Limb (tissue), 2 donors: ENCODE measurements at regions not wholly inside any gene's neighbourhood (a gene's known extent, or its start where the extent isn't known, plus 50 kb on each side); places are given as distances from the start of the nearest gene placed in this dataset.
"Not testable (repeated sequence)": the region's sequence is repeated elsewhere in the genome, so short reads cannot be mapped to it uniquely, and the experiment has no call there.

Experiments
- DNase-seq, 2 donors: peaks; one replicate each; pipeline ENCODE4 v3.0.0-alpha.2; 2016; ENCODE audit errors: extremely low spot score in 2 of 2

- DNase-seq, result not testable (repeated sequence)
Observed at GRCh38 chr2:208685929-208686328, 279.3 kb downstream of the PTH2R start.

DNA sequence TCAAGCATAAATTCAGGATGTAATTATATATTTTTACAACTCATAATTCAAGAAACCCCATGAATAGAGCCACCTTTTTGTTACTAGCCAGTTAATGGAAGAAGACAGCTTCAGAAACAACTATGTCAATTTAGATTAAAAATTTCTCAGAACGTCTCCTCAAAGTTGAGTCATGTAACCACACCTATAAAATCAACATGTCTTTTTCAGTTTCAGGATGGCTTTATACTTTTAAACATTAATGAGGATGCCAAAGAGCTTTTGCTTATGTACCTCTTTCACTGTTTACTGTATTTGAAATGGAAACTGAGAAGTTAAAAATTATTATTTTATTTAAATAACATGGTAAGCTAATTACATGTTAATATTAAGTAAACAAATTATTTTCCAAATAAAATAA lies 280.1 kb downstream of the PTH2R start:
- no peak for DNase-seq

DNA sequence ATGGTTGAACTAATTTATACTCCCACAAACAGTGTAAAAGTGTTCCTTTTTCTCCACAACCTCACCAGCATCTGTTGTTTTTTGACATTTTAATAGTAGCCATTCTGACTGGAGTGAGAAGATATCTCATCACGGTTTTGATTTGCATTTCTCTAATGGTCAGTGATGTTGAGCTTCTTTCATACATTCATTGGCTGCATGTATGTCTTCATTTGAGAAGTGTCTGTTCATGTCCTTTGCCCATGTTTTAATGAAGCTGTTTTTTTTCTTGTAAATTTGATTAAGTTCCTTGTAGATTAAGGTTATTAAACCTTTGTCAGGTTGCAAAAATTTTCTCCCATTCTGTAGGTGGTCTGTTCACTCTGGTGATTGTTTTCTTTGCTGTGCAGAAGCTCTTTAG lies 281.1 kb downstream of the PTH2R start:
- DNase-seq, result not testable (repeated sequence)

- DNase-seq, result no peak
Observed at GRCh38 chr2:208698114-208698513, 291.5 kb downstream of the PTH2R start.

DNA sequence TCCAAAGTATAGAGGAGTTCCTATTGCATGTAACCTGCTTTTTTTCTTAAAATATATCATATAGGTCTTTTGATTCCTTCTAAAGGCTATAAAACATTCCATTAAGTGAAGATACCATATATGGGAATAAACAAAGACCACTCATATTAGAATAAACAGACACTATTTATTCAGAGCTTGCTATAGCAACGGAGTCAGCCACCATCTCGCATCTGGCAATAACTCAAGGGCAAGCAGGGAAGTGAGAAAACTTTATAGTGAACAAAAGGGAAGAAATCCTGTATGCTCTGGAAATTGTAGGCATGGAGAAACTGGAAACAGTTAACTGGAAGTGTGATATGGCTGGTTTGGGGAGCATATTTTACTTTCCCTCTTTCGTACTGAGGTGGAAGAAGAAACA lies 301.9 kb downstream of the PTH2R start:
- DNase-seq, result no peak

DNA sequence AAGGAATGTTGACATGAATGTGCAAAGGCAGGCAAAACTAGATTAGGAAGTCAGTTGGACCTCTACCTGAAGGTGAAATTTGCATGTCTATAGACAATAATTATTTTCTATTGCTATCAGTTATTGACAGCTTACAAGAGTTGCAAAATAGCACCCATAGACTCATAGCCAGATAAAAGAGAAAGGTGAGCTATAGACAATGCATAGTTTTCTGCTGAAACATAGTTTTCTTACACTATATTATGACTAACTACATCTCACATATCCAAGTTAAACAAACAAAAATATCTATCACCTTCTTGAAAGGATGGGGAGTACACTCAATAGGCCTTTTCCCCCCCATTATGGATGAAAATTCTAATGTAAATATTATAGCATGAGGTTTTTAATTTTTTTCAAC lies 305.0 kb downstream of the PTH2R start:
- DNase-seq, result no peak

DNA sequence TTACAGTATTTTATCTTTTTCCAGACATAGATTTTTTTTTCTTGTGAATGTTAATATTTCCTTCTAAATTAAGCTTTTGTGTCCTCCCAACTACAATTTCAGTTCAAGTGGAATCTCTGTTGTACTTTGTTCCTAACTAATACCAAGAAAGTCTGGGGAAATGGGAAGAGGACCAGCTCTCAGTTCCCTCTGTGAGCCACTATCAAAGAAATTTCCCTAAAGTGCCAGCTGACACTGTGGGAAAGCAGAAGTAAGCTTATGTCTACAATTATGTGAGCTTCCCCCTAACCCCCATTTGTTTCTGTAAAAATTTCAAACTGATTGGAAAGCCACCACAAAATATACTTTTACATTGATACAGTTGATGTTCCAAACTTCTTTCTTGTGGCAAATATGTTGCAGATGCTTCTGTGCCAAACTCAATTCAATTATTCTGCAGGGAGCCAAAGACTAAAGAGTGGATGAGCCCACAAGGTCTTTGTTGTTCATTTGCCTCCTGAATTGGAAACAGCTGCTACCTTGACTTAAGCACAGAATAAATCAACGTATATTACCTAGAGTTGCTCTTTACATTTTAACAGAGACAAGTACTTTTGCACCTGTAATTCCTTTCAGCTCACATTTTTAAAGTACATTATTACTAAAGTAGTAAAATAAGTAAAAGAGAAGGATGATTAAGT lies 306.6 kb downstream of the PTH2R start:
- no peak for DNase-seq

GRCh38 chr2:208718828-208719227 lies 312.2 kb downstream of the PTH2R start:
- DNase-seq, result no peak

GRCh38 chr2:208722731-208723130 lies 316.1 kb downstream of the PTH2R start:
- no peak for DNase-seq

DNA sequence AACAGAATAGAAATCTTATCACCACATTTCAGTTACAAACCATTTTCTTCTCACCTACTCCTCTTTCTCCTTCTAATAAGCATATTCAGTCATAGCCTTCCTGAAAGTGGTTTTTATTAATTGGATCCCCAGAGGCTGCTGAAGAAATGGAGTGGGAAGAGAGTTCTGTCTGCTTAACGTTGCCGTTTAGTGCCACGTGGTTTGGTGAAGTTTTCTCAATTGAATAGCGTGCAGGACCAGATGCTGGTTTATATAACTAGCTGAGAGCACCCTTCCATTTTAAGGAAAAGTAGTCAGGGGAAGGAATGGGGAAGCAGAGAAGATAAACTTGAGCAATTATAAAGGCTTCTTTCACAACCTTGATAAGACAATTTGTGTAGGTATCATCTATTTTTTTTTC lies 318.7 kb downstream of the PTH2R start:
- DNase-seq, result no peak

DNA sequence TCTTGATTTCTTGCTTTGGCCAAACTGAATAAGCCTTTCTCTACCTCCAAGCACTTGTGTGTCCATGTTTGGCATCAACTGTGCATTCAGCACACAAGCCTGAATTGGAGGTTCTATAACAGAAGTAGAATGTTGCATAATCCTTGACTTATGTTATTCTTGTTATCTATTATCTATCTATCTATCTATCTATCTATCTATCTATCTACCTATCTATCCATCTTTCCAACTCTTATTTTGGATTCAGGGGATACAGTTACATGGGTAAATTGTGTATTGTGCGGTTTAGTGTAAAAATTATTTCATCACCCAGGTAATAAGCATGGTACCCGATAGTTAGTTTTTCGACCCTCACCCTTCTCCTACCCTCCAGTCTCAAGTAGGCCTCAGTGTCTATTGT lies 319.6 kb downstream of the PTH2R start:
- no peak for DNase-seq

DNA sequence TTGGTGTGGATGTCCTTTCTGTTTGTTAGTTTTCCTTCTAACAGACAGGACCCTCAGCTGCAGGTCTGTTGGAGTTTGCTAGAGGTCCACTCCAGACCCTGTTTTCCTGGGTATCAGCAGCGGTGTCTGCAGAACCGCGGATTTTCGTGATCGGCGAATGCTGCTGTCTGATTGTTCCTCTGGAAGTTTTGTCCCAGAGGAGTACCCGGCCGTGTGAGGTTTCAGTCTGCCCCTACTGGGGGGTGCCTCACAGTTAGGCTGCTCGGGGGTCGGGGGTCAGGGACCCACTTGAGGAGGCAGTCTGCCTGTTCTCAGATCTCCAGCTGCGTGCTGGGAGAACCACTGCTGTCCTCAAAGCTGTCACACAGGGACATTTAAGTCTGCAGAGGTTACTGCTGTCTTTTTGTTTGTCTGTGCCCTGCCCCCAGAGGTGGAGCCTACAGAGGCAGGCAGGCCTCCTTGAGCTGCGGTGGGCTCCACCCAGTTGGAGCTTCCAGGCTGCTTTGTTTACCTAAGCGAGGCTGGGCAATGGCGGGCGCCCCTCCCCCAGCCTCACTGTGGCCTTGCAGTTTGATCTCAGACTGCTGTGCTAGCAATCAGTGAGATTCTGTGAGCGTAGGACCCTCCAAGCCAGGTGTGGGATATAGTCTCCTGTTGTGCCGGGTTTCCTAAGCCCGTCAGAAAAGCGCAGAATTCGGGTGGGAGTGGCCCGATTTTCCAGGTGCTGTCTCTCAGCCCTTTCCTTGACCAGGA lies 345.2 kb downstream of the PTH2R start:
- not testable (repeated sequence) for DNase-seq

GRCh38 chr2:208757364-208757763 lies 350.8 kb downstream of the PTH2R start:
- DNase-seq, result no peak

DNA sequence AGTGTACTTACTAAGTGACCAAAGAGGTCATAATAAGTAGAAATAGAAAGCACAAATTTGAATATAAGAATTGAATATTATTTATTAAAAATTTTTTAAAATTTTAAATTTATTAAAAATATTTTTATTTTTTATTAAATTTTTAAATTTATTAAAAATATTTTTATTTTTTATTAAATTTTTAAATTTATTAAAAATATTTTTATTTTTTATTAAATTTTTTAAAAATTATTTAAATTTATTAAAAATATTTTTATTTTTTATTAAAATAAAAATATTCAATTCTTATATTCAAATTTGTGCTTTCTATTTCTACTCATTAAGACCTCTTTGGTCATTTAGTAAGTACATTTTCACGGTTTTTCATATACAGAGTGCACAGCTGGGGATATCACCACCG lies 366.5 kb downstream of the PTH2R start:
- DNase-seq, result not testable (repeated sequence)

DNA sequence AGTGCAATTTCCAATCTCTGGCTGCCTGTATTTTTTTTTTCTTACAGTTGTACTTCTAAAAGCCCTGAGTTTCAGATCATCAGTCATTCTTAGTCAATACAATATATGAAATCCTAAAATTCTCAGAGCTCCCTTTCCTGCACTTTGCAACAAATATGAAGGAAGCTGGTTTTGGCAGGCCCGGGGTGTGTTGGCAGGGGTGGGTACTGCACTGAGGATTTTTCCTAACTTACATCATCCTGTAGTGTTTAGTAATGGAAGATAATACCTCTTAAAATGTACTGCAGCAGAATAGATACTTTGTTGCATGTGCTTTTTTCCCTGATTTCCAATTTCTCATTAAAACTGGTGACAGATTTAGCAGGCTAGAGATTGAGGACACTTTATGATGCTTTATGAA lies 374.6 kb downstream of the PTH2R start:
- no peak for DNase-seq

DNA sequence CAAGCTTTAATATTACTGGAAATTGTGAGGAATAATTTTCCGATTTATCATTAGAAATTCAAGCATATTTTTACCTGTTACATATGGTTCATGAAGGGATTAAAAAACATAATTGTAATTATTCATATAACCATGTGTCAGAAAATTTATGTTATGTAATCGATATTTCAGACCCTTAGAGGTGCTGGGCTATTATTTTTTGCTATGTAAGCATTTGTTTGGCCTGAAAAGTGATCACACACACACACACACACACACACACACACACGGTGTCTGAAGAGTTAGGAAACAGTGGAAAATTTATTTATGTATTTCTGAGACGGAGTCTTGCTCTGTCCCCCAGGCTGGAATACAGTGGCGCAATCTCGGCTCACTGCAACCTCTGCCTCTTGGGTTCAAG lies 375.5 kb downstream of the PTH2R start:
- DNase-seq, result no peak

DNA sequence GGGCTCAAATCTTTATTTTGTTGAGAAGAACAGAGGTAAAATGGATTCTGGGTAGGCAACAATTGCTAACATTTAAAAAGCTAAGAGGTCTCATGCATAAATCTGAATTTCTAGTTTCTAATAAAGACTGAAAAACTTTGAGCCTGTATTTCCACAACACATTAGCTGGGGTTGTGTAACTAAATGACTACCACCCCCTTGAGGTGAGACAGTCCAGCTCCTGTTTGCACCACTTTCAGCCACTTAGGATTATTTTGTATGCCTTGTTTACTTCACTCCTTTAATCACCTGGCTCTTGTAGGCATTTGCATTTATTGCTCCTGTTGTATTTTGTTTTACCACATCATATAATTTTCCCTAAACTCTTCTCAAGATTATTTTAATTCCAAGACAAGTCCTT lies 376.6 kb downstream of the PTH2R start:
- no peak for DNase-seq

DNA sequence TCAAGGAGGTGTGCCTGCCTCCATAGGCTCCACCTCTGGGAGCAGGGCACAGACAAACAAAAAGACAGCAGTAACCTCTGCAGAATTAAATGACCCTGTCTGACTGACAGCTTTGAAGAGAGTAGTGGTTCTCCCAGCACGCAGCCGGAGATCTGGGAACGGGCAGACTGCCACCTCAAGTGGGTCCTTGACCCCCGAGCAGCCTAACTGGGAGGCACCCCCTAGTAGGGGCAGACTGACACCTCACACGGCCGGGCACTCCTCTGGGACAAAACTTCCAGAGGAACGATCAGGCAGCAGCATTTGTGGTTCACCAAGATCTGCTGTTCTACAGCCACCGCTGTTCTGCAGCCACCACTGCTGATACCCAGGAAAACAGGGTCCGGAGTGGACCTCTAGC lies 378.2 kb downstream of the PTH2R start:
- DNase-seq, result not testable (repeated sequence)

DNA sequence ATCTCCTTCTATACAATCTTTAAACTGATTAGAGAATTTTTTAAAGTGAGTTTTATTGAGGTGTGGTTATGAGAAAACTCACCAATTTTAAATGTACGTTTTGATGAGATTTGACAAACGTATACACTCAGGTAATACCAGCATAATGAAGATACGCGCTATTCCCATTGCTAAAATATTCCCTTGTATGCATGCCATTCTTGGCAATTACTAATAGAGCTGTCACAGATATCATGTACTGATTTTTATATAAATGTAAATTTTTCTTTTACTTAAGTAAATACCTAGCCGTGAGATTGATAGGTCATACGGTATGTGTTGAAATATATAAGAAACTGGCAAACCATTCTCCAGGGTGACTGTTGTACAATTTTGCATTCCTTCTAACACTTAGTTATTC lies 384.7 kb downstream of the PTH2R start:
- DNase-seq, result no peak

DNA sequence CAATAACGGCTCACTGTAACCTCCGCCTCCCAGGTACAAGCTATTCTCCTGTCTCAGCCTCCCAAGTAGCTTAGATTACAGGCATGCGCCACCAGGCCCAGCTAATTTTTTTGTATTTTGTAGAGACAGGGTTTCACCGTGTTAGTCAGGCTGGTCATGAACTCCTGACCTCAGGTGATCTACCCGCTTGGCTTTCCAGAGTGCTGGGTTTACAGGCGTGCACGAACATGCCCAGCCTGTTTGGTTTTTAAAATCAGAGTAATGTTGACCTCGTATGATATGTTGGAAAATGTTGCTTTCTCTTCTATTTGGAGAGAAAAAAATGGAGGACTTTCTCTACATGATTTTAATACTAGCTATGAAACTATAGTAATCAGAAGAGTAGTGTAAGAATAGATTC lies 386.2 kb downstream of the PTH2R start:
- no peak for DNase-seq

DNA sequence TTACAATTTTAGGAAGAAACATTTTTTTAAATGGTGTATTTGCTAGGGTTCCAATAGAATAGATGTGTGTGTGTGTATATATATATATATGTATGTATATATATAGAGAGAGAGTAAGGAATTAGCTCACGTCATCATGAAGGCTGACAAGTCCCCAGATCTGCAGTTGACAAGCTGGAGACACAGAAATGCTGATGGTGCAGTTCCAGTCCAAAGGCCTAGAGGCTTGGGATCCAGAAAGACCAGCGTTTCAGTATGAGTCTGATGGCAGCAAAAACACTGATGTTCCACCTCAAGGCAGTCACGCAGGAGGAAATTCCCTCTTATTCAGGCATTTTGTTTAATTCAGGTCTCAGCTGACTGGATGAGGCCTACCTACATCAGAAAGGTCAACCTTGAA lies 386.8 kb downstream of the PTH2R start:
- no peak for DNase-seq

DNA sequence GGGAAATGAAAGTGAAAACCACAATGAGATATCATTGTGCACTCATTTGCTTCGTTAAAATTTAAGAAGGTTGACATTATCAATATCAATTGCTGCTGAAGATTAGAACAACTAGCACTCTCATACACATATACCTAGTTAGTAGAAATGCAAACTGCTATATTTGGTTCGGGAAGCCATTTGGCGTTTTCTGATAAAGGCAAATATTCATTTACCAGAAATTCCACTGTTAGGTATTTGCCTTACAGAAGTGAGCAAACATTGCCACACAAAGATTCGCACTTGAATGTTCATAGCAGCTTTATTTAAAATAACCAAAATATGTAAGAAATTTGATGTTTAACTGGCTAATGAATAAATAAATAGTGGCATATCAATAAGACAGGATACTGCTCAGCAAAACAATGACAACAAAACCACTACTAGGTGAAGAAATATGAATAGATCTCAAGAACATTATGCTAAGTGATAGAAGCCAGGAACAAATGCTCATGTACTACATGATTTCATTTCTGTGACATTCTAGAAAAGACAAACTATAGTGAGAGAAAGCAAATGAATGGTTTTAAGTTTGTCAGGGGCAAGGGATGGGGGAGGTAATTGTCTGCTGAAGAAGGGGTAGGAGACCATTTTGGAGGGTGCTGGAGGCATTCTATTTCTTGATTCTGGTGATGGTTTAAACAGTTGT lies 387.8 kb downstream of the PTH2R start:
- no peak for DNase-seq

- no peak for DNase-seq
Observed at GRCh38 chr2:208798698-208799097, 392.1 kb downstream of the PTH2R start.
